GM12878 (cell line): ENCODE measurements at regions not wholly inside any gene's neighbourhood (a gene's known extent, or its start where the extent isn't known, plus 50 kb on each side); places are given as distances from the start of the nearest gene placed in this dataset.

Source experiments
- CTCF ChIP-seq, 3 experiments: IDR thresholded peaks in 2 of 3; conservative IDR thresholded peaks in 1 of 3; 2 replicates each; pipeline ENCODE4 v1.5.1; 2011; ENCODE audit warnings: low read depth in 3 of 3, low read length in 3 of 3, mild to moderate bottlenecking in 3 of 3, control low read depth in 2 of 3, moderate library complexity in 2 of 3, inconsistent platforms in 1 of 3, mixed read lengths in 1 of 3; ENCODE audit not compliant: control insufficient read depth in 2 of 3, insufficient read depth in 1 of 3; ENCODE audit errors: extremely low read depth in 1 of 3
- EZH2 ChIP-seq: IDR thresholded peaks from 2 replicates; pipeline ENCODE4 v1.6.1; 2012; ENCODE audit warnings: low read depth, mild to moderate bottlenecking, control low read depth, inconsistent platforms, low read length, borderline replicate concordance; ENCODE audit not compliant: control insufficient read depth
- FOS ChIP-seq: IDR thresholded peaks from 3 replicates; pipeline ENCODE4 v1.6.1; 2011; ENCODE audit warnings: borderline replicate concordance; ENCODE audit not compliant: insufficient read length; ENCODE audit errors: extremely low read depth
- HDGF ChIP-seq: fragments of 450-650 bp; IDR thresholded peaks from 2 replicates; pipeline ENCODE4 v1.6.1; 2016; ENCODE audit warnings: antibody characterized with exemption
- IRF5 ChIP-seq: fragments of 450-650 bp; IDR thresholded peaks from 2 replicates; pipeline ENCODE4 v1.6.1; 2017; ENCODE audit warnings: borderline replicate concordance
- MTA3 ChIP-seq: IDR thresholded peaks from 2 replicates; pipeline ENCODE4 v1.6.1; 2012; ENCODE audit warnings: low read length, inconsistent platforms, borderline replicate concordance
- PKNOX1 ChIP-seq: fragments of 450-650 bp; IDR thresholded peaks from 2 replicates; pipeline ENCODE4 v1.6.1; 2016; ENCODE audit warnings: mild to moderate bottlenecking
- POLR2A ChIP-seq: IDR thresholded peaks from 2 replicates; pipeline ENCODE4 v1.6.1; 2011; ENCODE audit warnings: low read depth, mild to moderate bottlenecking, low read length
- POLR2AphosphoS5 ChIP-seq: IDR thresholded peaks from 2 replicates; pipeline ENCODE4 v1.6.1; 2011; ENCODE audit warnings: mild to moderate bottlenecking, low read length, inconsistent platforms
- RFX5 ChIP-seq: IDR thresholded peaks from 2 replicates; pipeline ENCODE4 v1.6.1; 2011; ENCODE audit warnings: low read depth, low read length, improper control_type of control experiment
- SP1 ChIP-seq: IDR thresholded peaks from one replicate; pipeline ENCODE4 v1.6.1; 2011; ENCODE audit warnings: low read depth, low read length
- TAF1 ChIP-seq: IDR thresholded peaks from 2 replicates; pipeline ENCODE4 v1.6.1; 2011; ENCODE audit warnings: mild to moderate bottlenecking, low read depth, low read length, borderline replicate concordance
- TARDBP ChIP-seq: IDR thresholded peaks from 2 replicates; pipeline ENCODE4 v1.6.1; 2016; ENCODE audit warnings: borderline replicate concordance
- ZNF24 ChIP-seq: fragments of 450-650 bp; IDR thresholded peaks from 2 replicates; pipeline ENCODE4 v1.6.1; 2017; ENCODE audit warnings: antibody characterized with exemption, mild to moderate bottlenecking

- TF ChIP-seq MTA3: no peak; the same call in 1 of the 2 replicates
- 0 out of 2 replicates have a peak, but pooled peaks have one; percentile 8 for TF ChIP-seq TARDBP
- no peak for TF ChIP-seq FOS
- no peak for TF ChIP-seq HDGF
- TF ChIP-seq CTCF (IDR thresholded peaks at IDR 0.05 in 2 of 3, conservative IDR thresholded peaks at IDR 0.05 in 1 of 3; ENCODE audit: control insufficient read depth in 2 of 3, extremely low read depth in 1 of 3, insufficient read depth in 1 of 3, low read depth in 3 of 3, low read length in 3 of 3): peak; percentile 18 to 37 (median 36); a peak in 4 of 6 replicates
- peak; percentile 65 for TF ChIP-seq SP1
- 0 out of 2 replicates have a peak, but pooled peaks have one; percentile 18 for TF ChIP-seq POLR2A
- TF ChIP-seq PKNOX1: peak; percentile 66
- TF ChIP-seq TAF1: 0 out of 2 replicates have a peak, but pooled peaks have one; percentile 38
- TF ChIP-seq RFX5: no peak
- no peak for TF ChIP-seq ZNF24
- no peak for TF ChIP-seq EZH2
- no peak for TF ChIP-seq POLR2AphosphoS5
- TF ChIP-seq IRF5: no peak
Observed at GRCh38 chr3:40971191-40972168, 227.8 kb upstream of the CTNNB1 start.
